ENCODE measurements at regions not wholly inside any gene's neighbourhood (a gene's known extent, or its start where the extent isn't known, plus 50 kb on each side); places are given as distances from the start of the nearest gene placed in this dataset.

GRCh38 chr11:70568814-70569617, 170.7 kb downstream of the CTTN start:
- DNase-seq (ENCODE audit: low read depth in 4 of 4, low spot score in 3 of 4), result no peak

DNA sequence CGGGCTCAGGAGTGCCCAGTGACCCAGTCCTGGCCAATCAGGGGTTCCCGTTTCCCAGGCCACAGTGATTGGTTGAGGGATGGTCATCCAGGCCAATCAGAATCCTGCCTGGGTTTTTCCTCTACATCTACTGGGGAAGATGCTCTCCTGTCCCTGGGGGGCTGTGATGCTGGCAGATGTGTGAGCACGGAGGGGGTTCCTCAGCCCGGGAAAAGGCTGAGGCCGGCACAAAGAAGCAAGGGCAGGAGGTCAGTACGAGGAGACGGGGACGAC, 171.2 kb downstream of the CTTN start:
- DNase-seq (ENCODE audit: low read depth in 4 of 4, low spot score in 3 of 4), result no peak

- no peak for DNase-seq (ENCODE audit: low read depth in 4 of 4, low spot score in 3 of 4)
Measured at GRCh38 chr11:70569996-70570692, 171.8 kb downstream of the CTTN start.

GRCh38 chr11:70570693-70571395, 172.5 kb downstream of the CTTN start:
- DNase-seq (ENCODE audit: low read depth in 4 of 4, low spot score in 3 of 4), result no peak

DNA sequence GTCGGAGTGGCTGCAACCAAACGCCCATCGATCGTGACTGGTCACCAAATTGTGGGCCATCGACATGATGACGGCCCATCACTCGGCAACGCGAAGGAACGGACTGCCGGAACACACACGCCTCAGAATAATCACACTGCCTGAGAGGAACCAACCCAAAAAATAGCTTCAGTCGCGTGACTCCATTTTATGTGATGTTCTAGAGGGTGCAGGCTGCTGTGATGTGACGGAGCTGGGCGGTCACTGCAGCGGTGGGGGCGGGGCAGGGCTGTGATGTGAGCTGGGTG, 174.6 kb downstream of the CTTN start:
- no peak for DNase-seq (ENCODE audit: low read depth in 4 of 4, low spot score in 3 of 4)

DNA sequence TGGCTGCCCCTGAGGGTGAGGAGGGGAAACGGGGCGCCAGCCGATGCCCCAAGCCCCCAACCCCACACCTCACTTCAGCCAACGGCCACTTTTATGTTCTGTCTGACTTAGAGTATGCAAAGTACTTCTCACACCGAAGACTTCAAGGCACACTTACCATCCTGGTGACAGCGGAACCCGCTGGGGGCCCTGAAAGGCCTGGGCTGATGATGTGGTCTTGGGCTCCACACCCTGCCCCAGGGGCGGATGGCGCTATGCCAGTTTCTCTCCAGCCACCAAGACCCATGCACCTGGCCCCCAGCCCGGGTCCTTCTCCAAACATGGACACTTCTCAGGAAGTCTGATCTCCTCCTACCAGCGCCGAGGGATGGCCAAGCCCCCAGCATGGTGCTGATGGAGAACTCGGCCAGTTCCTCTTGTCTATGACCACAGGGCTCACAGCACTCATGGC, 175.4 kb downstream of the CTTN start:
- DNase-seq (ENCODE audit: low read depth in 4 of 4, low spot score in 3 of 4), result no peak

DNA sequence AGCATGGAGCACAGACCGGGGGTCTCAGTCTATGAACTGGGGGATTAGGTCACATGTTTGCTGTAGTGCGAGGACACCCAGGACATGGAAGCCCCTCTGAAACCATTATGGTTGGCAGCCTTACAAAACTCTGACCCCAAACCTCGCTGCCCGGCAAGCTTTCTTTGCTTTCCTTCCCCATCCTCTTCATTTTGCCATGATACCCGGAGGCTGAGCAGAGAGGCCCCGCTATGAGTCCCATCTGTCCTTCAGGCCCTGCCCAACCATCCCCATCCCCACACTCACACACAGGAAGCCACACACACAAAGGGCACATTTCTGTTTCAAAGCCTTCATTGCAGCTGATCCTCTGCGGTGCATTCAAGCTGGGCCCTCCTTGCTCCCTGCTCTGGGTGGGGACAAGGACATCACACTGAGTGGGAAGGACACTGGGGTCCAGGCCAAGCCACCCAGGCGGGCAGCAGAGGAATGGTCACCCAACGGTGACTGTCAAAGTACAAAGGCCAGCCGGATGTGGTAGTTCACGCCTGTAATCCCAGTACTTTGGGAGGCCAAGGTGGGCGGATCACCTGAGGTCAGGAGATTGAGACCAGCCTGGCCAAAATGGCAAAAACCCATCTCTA, 176.5 kb downstream of the CTTN start:
- no peak for DNase-seq (ENCODE audit: low read depth in 4 of 4, low spot score in 3 of 4)

DNA sequence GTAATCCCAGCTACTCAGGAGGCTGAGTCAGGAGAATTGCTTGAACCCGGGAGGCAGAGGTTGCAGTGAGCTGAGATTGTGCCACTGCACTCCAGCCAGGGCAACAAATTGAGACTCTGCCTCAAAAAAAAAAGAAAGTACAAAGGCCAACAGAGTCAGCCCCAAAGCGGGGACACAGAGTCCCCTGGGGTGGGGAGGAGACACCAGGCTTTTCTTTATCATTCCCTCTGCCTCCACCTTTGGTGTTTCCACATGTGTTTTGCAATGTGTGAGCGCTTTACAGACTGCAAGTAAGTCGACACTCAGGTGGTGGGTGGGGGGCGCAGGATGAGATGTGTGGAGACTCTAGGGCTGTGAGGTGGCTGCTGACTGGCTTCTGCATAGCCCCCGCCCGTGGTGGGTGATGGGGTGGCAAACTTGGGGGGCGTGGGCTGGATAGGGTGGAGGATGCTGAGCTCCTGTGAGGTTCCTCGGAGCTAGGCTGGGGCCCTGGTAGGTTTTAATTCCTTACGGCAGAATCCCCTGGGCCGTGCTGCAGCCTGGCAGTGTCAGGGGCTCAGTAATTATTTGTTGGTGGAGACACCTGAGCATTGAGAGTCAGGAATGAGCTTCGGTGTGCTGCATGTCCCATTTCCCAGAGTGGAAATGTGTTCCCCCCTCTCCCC, 177.2 kb downstream of the CTTN start:
- DNase-seq (ENCODE audit: low read depth in 4 of 4, low spot score in 3 of 4), result no peak

DNA sequence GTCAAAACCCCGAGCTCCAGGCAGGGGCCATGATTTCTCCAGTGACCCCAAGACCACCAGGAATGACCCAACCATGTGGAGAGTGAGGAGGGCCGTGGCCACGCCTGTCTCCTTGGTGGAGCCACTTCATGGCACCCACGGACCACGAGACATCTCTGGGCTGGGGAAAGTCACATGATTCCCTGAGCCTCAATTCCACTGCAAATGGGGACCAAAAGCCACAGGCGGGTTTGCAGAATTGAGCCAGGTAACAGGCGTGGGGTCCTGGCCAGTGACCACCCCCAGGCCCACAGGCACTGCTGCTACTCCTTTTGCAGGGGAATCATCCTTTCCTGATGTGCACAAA, 178.9 kb downstream of the CTTN start:
- DNase-seq (ENCODE audit: low read depth in 4 of 4, low spot score in 3 of 4), result no peak

DNA sequence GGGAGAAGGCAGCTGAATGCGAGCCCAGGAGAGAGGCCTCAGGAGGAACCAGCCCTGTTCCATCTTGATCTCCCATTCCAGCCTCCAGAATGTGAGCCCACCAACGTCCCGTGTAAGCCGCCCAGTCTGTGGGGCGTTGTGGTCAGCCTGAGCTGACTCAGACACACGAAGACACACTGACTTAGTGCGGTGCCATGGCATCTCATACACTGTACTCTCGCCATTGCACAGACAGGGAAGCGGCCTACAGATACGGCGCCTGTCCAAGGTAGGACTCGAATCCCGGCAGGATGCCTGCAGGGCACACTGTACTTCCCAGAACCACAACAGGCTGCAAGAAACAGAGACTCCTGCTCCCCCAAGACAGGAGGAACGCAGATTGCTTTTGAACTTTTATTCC, 179.6 kb downstream of the CTTN start:
- DNase-seq (ENCODE audit: low read depth in 4 of 4, low spot score in 3 of 4), result no peak

GRCh38 chr11:70578371-70578770, 180.0 kb downstream of the CTTN start:
- DNase-seq (ENCODE audit: low read depth in 4 of 4, low spot score in 3 of 4), result no peak

DNA sequence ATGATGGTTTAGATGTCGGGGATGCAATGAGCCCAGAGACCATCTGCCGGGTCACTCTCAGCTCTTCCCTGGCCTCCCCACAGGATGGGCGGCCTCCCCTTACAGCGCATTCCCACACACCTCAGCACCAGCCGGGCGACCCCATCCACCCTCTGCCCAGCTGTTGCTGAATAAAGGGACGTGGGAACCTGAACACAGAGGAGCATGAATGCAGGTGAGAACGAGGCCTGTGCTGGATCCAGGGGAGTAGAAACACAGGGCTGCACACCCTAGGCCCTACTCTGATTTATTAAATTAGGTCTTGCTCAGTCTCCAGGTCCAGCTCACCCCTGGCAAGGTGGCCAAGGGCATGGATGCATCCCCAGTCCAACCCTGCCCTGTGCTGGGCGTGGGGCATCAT, 180.5 kb downstream of the CTTN start:
- no peak for DNase-seq (ENCODE audit: low read depth in 4 of 4, low spot score in 3 of 4)

GRCh38 chr11:70579316-70579955, 181.1 kb downstream of the CTTN start:
- no peak for DNase-seq (ENCODE audit: low read depth in 4 of 4, low spot score in 3 of 4)

DNA sequence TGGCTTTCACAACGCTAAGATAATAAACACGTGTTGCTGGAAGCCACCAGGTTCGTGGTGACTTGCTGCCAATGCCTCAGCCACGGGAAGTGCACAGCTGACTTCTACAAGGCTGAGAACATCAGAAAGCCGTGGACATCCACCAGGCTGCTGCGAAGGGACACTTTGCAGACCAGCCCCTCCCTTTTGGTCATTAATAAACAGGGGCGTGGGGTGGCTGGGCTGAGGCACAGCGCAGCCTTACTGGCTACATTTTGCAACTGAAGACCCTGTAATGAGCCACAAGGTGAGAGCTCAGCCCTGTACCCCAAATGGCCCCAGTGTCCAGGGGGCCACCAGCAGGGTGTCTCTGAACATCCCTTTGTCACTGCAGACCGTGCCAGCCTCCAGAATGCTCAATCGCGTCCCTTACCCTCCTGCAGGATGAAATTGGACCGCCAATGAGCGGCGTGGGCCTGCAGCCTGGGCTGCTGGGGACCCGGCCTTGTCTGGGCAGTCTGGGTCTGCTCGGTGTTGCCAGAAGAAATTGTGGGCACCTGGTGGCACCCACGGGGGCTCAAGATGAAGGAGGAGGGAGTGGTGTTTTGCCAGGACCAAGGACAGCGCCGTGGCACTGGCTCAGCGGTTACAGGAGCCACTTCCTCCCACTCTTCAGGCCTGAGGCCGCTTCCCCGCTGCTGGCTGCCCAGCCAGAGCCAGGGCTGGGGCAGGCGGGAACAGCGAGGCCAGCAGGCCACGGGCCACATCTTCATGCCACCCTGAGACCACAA, 181.9 kb downstream of the CTTN start:
- DNase-seq (ENCODE audit: low read depth in 4 of 4, low spot score in 3 of 4), result peak in 2 of 4 donors; percentile 8 to 14

GRCh38 chr11:70581991-70582885, 183.9 kb downstream of the CTTN start:
- no peak for DNase-seq (ENCODE audit: low read depth in 4 of 4, low spot score in 3 of 4)

DNA sequence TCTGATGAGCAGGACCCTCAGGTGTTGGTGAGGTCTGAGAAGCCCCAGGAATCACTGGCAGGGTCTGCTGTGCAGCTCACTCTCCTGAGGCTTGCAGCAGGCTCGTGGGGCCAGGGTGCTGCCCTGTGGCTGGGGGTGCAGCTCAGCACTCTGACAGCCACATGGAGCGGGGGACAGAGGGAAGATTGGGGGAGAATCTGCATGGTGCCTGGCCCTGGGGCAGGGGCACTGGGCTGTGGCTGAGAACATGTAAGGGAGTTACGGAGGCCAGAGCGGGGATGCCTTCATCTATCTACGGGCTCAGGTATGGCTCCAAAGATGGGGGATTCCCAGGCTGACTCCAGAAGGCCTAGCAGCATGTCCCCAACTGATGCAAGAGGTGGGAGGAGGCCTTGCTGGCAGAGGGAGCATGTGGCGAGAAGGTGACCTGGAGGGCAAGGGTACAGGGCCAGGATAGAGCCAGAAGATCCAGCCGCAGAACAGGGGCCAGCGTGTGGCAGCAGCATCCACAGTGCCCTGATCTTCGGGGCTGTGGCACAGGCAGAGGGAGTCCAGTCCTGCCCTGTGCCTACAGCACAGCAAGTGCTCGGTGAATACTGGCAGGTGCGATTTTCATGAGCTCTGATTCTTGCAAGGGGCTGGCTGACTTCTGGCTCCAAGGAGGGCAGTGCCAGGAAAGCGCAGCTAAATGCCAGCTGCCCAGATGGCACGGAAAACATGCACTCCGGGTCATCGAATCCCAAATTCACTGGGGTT, 184.7 kb downstream of the CTTN start:
- DNase-seq (ENCODE audit: low read depth in 4 of 4, low spot score in 3 of 4), result no peak

DNA sequence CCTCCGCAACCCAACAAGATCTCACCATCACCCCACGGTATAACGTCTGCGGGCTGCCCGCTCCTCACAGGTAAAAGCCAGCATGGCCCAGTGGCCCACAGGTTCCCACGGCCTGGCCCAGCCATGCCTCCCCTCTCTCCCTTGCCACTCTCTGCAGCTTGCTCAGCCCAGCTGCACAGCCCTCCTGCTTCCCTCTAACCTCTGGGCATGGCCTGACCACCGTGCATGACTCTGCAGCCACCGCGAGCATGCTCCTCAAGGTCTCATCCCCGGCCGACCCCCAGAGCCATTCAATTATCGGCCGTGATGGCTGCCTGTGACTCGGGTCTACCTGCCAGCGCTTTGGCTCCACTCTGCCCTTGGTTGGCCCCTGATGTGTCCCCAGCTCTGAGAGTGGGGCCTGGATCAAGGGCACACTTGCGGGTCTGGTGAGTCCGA, 185.5 kb downstream of the CTTN start:
- DNase-seq (ENCODE audit: low read depth in 4 of 4, low spot score in 3 of 4), result no peak

Data from left renal pelvis (tissue), 4 donors.